Stimulated activated memory B cell treated with anti-CD40 and anti-IgM and Interleukin-4, amounts not matched to agents 10 μg/mL and 1 μg/mL and 100 μg/mL, for 72 hours (primary cell): ENCODE measurements at regions not wholly inside any gene's neighbourhood (a gene's known extent, or its start where the extent isn't known, plus 50 kb on each side); places are given as distances from the start of the nearest gene placed in this dataset.
"Not testable (repeated sequence)": the region's sequence is repeated elsewhere in the genome, so short reads cannot be mapped to it uniquely, and the experiment has no call there.

Source experiments
- ATAC-seq: fragments of 150-1000 bp; cut with Tn5 transposase; 2 replicates; pipeline ENCODE4 v1.10.0; 2021
- H3K27ac Mint-ChIP-seq: one replicate; pipeline ENCODE4 v1.8.0; 2022; ENCODE audit warnings: mild to moderate bottlenecking, mixed read lengths
- H3K27me3 Mint-ChIP-seq: one replicate; pipeline ENCODE4 v1.8.0; 2022; ENCODE audit warnings: mixed read lengths
- H3K36me3 Mint-ChIP-seq: one replicate; pipeline ENCODE4 v1.8.0; 2022; ENCODE audit warnings: mixed read lengths
- H3K4me1 Mint-ChIP-seq: one replicate; pipeline ENCODE4 v1.8.0; 2022; ENCODE audit warnings: mixed read lengths
- H3K4me3 Mint-ChIP-seq: one replicate; pipeline ENCODE4 v1.8.0; 2022; ENCODE audit warnings: mild to moderate bottlenecking, moderate library complexity, mixed read lengths
- H3K9me3 Mint-ChIP-seq: one replicate; pipeline ENCODE4 v1.8.0; 2022; ENCODE audit warnings: mixed read lengths

DNA sequence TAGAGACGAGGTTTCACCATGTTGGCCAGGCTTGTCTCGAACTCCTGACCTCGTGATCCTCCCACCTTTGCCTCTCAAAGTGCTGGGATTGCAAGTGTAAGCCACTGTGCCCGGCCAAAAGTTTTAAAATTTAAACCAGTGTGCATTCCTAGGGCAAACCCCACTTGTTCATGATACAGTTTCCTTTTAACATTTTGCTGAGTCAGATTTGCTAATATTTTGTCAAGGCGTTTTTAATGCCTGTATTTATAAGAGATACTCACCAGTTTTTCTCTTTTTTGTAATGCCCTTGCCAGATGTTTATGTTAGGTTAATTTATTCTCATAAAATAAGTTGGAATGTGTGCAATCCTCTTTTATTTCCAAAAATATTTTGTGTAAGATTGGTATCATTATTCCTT, 927.4 kb downstream of the DNAJB9 start:
- ATAC-seq, result no peak
- H3K4me1 Mint-ChIP-seq, result no peaks in the 10 kb centered on the region
- no peak overlapping the region for H3K27ac Mint-ChIP-seq
- H3K36me3 Mint-ChIP-seq, result no peaks in the 10 kb centered on the region
- no peaks in the 10 kb centered on the region for H3K27me3 Mint-ChIP-seq
- no peak overlapping the region for H3K4me3 Mint-ChIP-seq
- H3K9me3 Mint-ChIP-seq, result peaks cover 10% of the 10 kb centered on the region

DNA sequence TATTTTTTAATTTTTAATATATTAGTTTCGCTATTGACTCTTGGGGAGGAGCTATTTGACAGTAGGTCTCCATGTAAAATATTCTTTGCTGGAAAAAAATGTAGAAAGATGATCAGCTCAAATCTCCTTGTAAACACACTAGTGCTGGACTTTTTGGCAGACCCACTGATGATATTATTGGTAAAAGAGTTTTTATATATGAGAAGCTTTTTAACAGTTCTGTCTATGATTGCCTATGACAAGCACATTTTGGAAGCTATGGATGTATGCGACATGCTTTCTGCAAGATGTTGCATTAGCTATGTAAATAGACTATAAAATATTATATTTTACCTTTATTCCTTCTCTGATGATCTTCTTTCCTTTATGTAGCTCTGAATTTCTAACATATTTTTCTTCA, 928.5 kb downstream of the DNAJB9 start:
- peaks cover 10% of the 10 kb centered on the region for H3K9me3 Mint-ChIP-seq
- no peak for ATAC-seq
- H3K4me3 Mint-ChIP-seq, result no peak overlapping the region
- H3K36me3 Mint-ChIP-seq, result no peaks in the 10 kb centered on the region
- H3K4me1 Mint-ChIP-seq, result no peaks in the 10 kb centered on the region
- no peak overlapping the region for H3K27ac Mint-ChIP-seq
- no peaks in the 10 kb centered on the region for H3K27me3 Mint-ChIP-seq

DNA sequence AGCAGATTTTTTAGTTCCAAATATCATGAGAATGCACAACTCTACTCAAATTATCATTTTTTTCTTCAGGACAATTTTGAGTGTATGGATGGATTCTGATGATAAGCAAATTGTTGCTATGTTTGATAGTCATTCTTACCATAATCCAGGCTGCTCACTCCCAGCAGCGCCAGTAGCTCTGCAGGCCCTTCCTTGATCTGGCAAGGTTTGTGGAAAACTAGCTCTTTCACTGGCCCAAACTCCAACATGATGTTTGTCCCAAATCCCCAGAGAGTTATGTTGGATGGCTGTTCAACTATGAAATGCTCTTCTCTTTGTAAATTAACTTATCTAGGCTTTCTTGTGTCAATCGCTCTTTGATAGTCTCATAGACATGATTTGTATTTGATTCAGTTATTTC, 933.7 kb downstream of the DNAJB9 start:
- Mint-ChIP-seq H3K27ac (no peak overlapping the region), H3K36me3 (no peaks in the 10 kb centered on the region), H3K4me3 (no peak overlapping the region), H3K9me3 (peaks cover 10% of the 10 kb centered on the region), H3K4me1 (no peaks in the 10 kb centered on the region), H3K27me3 (no peaks in the 10 kb centered on the region)
- ATAC-seq, result no peak

DNA sequence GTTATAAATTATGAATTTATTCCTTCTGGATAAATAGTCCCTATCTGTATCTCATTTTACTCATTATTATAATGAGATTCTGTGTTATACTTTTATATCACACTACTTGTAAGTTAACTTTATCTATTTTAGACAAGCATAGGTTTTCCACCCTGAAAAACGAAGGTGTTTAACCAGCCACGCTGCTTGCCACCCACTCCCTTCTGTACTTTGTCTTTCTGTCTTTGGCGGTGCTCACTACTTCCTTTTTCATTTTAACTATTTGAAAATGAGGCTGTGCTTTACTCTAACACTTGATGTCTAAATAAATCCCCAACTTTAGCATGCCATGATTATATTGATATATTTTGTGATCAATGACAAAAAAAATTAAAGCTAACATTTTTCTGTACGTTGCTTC, 952.9 kb downstream of the DNAJB9 start:
- peaks cover 2% of the 10 kb centered on the region for H3K9me3 Mint-ChIP-seq
- no peaks in the 10 kb centered on the region for H3K4me1 Mint-ChIP-seq
- no peak overlapping the region for H3K27ac Mint-ChIP-seq
- ATAC-seq, result no peak
- H3K36me3 Mint-ChIP-seq, result no peaks in the 10 kb centered on the region
- H3K4me3 Mint-ChIP-seq, result no peak overlapping the region
- H3K27me3 Mint-ChIP-seq, result no peaks in the 10 kb centered on the region

DNA sequence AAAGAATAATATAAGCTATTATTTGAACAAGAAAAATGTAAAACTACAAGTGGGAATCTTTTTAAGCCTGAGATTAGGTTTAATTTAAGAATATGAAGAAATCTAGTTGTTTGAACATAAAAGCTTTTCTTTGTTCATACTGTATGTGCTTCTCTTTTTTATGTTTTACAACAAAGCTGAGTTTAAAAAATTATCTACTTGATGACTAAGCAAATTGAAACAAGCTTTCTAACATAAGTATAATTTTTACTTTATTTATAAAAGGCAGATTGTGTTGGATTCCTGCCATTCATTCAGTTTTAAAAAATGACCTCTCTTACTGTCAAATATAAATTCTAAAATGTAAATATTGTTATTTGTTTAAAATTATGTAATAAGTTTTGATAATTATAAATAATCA, 958.2 kb downstream of the DNAJB9 start:
- Mint-ChIP-seq H3K27ac (no peak overlapping the region), H3K36me3 (no peaks in the 10 kb centered on the region), H3K27me3 (no peaks in the 10 kb centered on the region), H3K4me3 (no peak overlapping the region), H3K4me1 (no peaks in the 10 kb centered on the region), H3K9me3 (peaks cover 2% of the 10 kb centered on the region)
- no peak for ATAC-seq

DNA sequence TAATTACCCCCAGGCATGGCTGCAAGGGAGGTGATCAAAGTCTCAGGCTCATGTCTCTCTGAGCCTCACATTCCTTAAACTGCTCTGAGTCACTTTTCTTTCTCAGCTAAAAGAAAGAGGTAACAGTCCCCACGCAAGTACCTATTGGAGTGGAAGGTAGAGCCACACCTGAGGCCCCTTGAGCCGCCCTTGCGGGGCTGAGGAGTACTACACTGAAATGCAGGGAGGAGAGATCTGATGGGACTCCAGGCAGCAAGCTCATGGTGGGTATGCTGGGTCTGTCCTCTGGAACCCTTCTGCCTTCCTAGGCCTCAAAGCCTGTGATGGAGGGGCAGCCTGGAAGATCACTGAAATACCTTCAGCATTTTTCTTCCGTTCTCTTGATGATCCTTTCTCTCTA, 960.0 kb downstream of the DNAJB9 start:
- Mint-ChIP-seq H3K4me1 (no peaks in the 10 kb centered on the region), H3K4me3 (no peak overlapping the region), H3K27ac (no peak overlapping the region)

DNA sequence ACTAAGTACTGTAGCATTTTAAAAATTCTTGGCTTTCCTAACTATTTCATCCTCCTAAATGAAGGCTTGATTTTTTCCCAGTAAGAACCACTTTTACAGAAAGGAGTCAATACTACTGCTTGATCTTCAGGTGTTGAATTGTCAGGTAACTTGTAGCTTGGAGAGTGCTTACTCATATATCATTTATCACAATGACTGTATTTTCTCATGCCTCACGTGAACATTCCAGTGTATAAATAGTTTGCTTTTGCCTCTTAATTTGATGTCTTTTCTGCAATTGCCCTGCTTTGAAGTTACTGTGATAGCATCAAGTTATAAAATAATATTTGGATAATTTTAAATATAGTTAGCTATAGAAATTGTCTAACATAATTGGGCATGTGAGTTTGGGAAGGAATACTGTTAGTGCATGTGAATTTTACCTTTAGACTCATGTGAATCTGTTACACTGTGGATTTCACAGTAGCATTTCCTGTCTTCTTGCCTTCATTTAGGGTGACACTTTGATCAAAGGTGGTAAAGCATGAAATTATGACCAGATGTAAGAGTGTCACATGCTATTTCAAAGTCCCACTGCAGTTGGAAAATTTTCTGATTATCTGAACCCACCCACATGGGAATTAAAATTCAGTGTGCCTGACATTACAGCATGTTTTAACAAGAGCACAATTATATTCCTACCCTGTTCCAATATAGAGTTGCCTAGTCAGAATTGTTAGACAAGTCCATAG, 962.8 kb downstream of the DNAJB9 start:
- no peaks in the 10 kb centered on the region for H3K9me3 Mint-ChIP-seq
- H3K27me3 Mint-ChIP-seq, result no peaks in the 10 kb centered on the region
- no peak overlapping the region for H3K4me3 Mint-ChIP-seq
- no peaks in the 10 kb centered on the region for H3K4me1 Mint-ChIP-seq
- ATAC-seq, result no peak
- no peak overlapping the region for H3K27ac Mint-ChIP-seq
- H3K36me3 Mint-ChIP-seq, result no peaks in the 10 kb centered on the region

More for the DNA sequence above, 960.0 kb downstream of the DNAJB9 start:
- no peaks in the 10 kb centered on the region for H3K36me3 Mint-ChIP-seq
- no peaks in the 10 kb centered on the region for H3K27me3 Mint-ChIP-seq
- peaks cover 2% of the 10 kb centered on the region for H3K9me3 Mint-ChIP-seq
- ATAC-seq, result no peak

DNA sequence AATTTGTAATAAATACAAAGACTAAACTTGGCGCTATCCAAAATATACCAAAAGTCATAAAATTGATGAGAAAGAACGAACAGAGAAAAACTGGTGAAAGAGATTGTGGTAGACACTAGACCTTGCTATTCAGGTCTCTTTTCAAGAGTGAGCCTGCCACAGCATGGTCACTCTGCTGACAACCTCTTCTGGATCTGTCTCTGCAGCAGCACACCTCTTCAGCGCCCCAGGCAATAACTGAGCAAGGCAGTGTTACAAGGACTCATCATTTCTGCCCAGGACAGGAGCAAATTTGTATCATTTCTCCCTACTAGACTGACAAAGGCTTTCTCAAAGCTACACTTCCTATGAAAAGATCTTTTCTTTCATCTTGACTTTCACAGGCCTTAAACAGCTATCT, 976.0 kb downstream of the DNAJB9 start:
- H3K27ac Mint-ChIP-seq, result no peak overlapping the region
- ATAC-seq, result no peak
- H3K36me3 Mint-ChIP-seq, result no peaks in the 10 kb centered on the region
- H3K4me1 Mint-ChIP-seq, result no peaks in the 10 kb centered on the region
- no peaks in the 10 kb centered on the region for H3K27me3 Mint-ChIP-seq
- H3K9me3 Mint-ChIP-seq, result no peaks in the 10 kb centered on the region
- no peak overlapping the region for H3K4me3 Mint-ChIP-seq

DNA sequence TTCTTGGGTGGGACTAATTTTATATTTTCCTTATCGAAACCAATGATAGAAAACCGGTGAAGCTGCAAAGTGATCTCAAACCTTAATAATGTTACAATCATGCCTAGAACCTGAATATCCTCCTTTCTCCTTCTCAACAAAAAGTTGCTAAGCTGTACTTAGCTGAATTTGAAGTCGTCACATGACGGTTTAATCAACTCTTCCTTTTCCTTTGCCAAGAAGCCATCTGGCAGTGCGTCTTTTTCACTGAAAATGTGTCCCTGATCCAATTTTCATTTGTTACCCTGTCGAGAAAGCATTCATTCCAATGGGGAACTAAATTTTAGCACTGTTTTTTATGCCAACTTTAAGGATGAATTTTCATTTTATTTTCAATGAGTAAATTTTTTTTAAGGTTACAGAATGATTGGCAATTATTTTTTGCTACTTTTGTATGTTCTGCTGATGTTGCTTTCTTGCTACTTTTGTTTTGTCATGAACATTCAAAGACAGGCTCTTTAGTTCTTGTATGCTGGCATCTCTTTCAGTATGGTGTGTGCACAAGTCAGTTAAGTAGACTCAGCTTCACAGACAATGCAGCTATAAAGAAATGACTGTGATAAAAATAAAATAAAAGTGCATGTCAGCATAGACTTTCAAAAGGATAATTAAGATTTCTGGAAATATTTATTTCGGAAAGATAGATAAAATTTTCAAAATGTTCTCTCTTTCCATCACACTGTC, 980.0 kb downstream of the DNAJB9 start:
- no peak overlapping the region for H3K4me3 Mint-ChIP-seq
- no peaks in the 10 kb centered on the region for H3K36me3 Mint-ChIP-seq
- H3K27ac Mint-ChIP-seq, result no peak overlapping the region
- ATAC-seq, result no peak
- H3K9me3 Mint-ChIP-seq, result peaks cover 7% of the 10 kb centered on the region
- H3K4me1 Mint-ChIP-seq, result no peaks in the 10 kb centered on the region
- H3K27me3 Mint-ChIP-seq, result no peaks in the 10 kb centered on the region

DNA sequence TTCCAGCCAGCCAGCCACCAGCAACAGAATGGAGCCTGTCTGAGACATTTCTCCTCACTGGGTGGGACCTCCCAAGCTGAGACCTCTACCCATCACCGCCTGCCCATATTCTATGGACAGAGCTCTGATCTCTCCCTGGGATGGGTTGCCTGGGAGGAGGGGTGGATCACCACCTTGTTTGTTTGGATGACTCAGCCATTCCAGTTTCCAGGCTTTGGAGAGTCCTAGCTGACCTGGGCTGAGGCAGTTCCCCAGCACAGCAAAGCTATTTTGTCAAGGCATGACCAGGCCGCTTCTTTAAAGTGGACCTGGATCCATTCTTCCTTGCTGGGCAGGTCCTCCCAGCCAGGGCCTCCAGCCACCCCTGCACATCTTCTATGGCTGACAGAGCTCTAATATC, 982.3 kb downstream of the DNAJB9 start:
- Mint-ChIP-seq H3K4me1 (no peaks in the 10 kb centered on the region), H3K9me3 (peaks cover 17% of the 10 kb centered on the region), H3K27ac (no peak overlapping the region), H3K36me3 (no peaks in the 10 kb centered on the region), H3K27me3 (no peaks in the 10 kb centered on the region), H3K4me3 (no peak overlapping the region)
- ATAC-seq, result no peak

DNA sequence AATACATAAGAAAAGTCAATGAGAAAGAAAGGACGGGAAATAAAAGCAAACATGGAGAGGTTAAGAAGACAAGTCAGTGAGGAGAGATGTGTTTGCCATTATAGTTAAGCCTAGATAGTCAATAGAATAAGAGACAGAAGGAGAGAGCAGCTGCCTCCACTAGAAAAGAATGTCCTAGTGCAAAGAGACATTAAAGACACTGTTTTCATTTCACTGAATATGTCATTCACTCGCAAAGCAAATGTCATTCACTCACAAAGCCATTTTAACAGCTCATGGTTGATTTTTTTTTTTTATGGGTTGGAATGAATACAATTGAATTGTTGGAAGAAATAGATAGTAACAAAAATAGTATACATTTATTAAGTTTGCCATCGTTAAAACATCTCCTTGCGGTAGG, 1007.6 kb downstream of the DNAJB9 start:
- no peaks in the 10 kb centered on the region for H3K27me3 Mint-ChIP-seq
- no peak overlapping the region for H3K4me3 Mint-ChIP-seq
- no peaks in the 10 kb centered on the region for H3K4me1 Mint-ChIP-seq
- no peaks in the 10 kb centered on the region for H3K36me3 Mint-ChIP-seq
- H3K27ac Mint-ChIP-seq, result no peak overlapping the region
- H3K9me3 Mint-ChIP-seq, result no peaks in the 10 kb centered on the region
- no peak for ATAC-seq

DNA sequence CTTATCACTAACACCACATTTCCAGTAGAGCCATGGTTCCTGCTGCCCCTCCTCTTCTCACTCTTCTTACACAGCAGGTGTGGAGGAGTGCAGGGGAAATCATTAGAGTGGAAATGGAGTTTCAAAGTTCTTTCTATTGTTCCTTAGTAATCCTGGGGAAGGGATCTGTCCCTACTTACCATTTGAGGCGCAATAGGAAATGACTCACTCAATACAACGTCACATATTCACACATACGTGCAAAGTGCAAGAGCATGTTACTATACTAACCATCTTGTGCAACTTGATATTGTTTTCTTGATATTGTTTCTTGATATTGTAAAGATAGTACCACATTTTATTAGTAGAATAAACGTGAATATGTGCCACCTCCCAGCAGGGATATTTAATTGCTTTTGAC, 1010.2 kb downstream of the DNAJB9 start:
- no peak overlapping the region for H3K27ac Mint-ChIP-seq
- no peak overlapping the region for H3K4me3 Mint-ChIP-seq

DNA sequence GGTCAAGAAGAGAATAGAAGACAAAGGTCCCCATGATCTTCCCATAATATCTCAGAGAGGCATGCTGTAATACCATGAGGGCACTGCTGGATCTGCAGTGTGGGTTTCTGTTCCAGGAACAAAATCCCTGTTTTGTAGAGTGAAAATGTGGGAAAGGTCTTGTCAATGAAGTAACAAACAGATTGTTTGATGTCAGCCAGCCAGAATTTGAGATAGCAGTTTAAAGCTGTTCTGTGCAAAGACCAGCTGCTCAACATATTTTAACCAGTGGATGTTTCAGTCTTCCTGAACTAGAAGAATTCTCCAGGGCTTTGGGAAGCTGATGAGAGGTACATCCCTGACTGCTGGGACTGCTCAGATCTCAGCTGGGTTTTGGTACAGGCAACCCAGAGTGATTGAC, 1012.5 kb downstream of the DNAJB9 start:
- H3K27me3 Mint-ChIP-seq, result no peaks in the 10 kb centered on the region
- H3K4me1 Mint-ChIP-seq, result no peaks in the 10 kb centered on the region
- peaks cover 3% of the 10 kb centered on the region for H3K9me3 Mint-ChIP-seq
- no peak overlapping the region for H3K4me3 Mint-ChIP-seq
- ATAC-seq, result no peak
- no peak overlapping the region for H3K27ac Mint-ChIP-seq
- H3K36me3 Mint-ChIP-seq, result no peaks in the 10 kb centered on the region

More for the DNA sequence above, 1010.2 kb downstream of the DNAJB9 start:
- no peak for ATAC-seq
- no peaks in the 10 kb centered on the region for H3K4me1 Mint-ChIP-seq
- peaks cover 3% of the 10 kb centered on the region for H3K9me3 Mint-ChIP-seq
- H3K27me3 Mint-ChIP-seq, result no peaks in the 10 kb centered on the region
- no peaks in the 10 kb centered on the region for H3K36me3 Mint-ChIP-seq

DNA sequence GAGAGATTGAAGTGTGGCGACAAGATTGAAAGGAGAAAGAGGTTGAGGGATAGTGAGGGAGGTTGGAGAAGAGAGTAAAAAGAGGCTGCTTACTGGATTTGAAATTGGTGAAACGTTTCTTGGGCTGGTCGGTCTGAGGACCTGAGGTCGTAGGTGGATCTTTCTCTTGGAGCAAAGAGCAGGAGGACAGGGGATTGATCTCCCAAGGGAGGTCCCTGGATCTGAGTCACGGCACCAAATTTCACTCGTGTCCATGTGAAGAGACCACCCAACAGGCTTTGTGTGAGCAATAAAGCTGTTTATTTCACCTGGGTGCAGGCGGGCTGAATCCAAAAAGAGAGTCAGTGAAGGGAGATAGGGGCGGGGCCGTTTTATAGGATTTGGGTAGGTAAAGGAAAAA, 1027.3 kb downstream of the DNAJB9 start:
- not testable (repeated sequence) for H3K9me3 Mint-ChIP-seq, H3K27ac Mint-ChIP-seq, H3K36me3 Mint-ChIP-seq, ATAC-seq, H3K27me3 Mint-ChIP-seq, H3K4me3 Mint-ChIP-seq, H3K4me1 Mint-ChIP-seq

DNA sequence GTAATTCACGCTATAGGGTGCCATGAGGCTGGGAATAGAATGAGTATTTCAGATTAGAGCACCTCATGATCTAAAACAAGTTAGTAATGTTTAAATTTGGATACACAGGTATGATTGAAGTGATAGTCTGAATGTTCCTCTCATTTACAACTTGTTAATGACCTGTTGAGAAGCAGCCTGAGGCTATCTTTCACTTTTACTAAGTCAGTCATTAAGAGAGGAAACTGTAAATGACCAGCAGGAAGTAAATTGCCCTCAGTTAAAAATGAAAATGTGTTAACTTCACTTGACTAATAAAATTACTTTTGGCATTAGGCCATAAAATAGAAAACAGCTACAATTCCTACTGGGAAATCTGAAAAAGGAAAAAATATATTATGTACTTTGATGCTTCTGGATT, 1042.0 kb downstream of the DNAJB9 start:
- Mint-ChIP-seq H3K4me3 (no peak overlapping the region), H3K9me3 (peaks cover 3% of the 10 kb centered on the region), H3K27me3 (no peaks in the 10 kb centered on the region), H3K4me1 (no peaks in the 10 kb centered on the region), H3K36me3 (no peaks in the 10 kb centered on the region), H3K27ac (no peak overlapping the region)
- ATAC-seq, result no peak

DNA sequence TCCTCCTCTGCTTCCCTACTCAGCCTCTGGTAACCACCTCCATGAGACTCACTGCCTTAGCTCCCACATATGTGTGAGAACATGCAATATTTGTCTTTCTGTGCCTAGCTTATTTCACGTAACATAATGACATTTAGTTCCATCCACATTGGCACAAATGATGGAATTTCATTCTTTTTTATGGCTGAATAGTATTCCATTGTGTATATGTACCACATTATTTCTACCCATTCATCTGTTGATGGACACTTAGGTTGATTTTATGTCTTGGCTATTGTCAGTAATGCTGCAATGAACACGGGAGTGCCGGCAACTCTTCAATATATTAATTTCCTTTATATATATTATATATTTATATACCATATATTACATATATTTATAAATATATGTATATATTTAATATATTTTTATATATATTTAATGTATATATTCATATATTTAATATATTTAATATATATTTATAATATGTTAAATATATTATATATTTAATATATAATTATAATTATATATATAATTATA, 1046.9 kb downstream of the DNAJB9 start:
- Mint-ChIP-seq H3K27me3 (no peaks in the 10 kb centered on the region), H3K27ac (no peak overlapping the region), H3K4me1 (no peaks in the 10 kb centered on the region), H3K4me3 (no peak overlapping the region), H3K36me3 (no peaks in the 10 kb centered on the region), H3K9me3 (peaks cover 6% of the 10 kb centered on the region)
- no peak for ATAC-seq
